SK-N-SH (cell line): ENCODE measurements at regions not wholly inside any gene's neighbourhood (a gene's known extent, or its start where the extent isn't known, plus 50 kb on each side); places are given as distances from the start of the nearest gene placed in this dataset.

Experiments
- CTCF ChIA-PET: fragments of 300-600, 350-600 bp; formaldehyde crosslinking; extraction: SDS; loops from one replicate; lab custom pipeline; 2021; lab: Yijun Ruan, JAX
- POLR2A ChIA-PET: fragments of 350-600 bp; sonication (Branson Sonifier 250); formaldehyde crosslinking; extraction: SDS; loops from one replicate; lab custom pipeline; 2020; ENCODE audit warnings: antibody characterized with exemption, inconsistent platforms; lab: Yijun Ruan, JAX
- DNase-seq: peaks from one replicate; pipeline ENCODE4 v3.0.0; 2012
- H2AFZ ChIP-seq: fragments of 200-600 bp; sonication (generic); 2 replicates; pipeline ENCODE4 v1.8.1; 2016; ENCODE audit warnings: antibody characterized with exemption, mild to moderate bottlenecking, low read depth
- H3F3A ChIP-seq: fragments of 200-600 bp; sonication (generic); replicated peaks from 2 replicates; pipeline ENCODE3; 2016; ENCODE audit warnings: antibody characterized with exemption, mild to moderate bottlenecking; ENCODE audit not compliant: insufficient read depth
- H3K27ac ChIP-seq, 2 experiments: fragments of 200-500 bp in 1 of 2; fragments of 200-600 bp in 1 of 2; sonication (Bioruptor generic) in 1 of 2; sonication (generic), shearing (Covaris generic) in 1 of 2; 2 replicates each; pipeline versions ENCODE4 v1.5.1 to v1.6.1; 2014 to 2016; ENCODE audit warnings: low read depth in 2 of 2, inconsistent platforms in 1 of 2, low read length in 1 of 2, mild to moderate bottlenecking in 1 of 2, mixed read lengths in 1 of 2
- H3K27me3 ChIP-seq: fragments of 200-600 bp; sonication (generic), shearing (Covaris generic); 2 replicates; pipeline ENCODE4 v1.6.1; 2016; ENCODE audit warnings: mixed run types; ENCODE audit not compliant: insufficient read depth
- H3K36me3 ChIP-seq, 2 experiments: fragments of 200-500 bp in 1 of 2; fragments of 200-600 bp in 1 of 2; sonication (Bioruptor generic) in 1 of 2; sonication (generic) in 1 of 2; replicated peaks in 1 of 2; 2 replicates each; pipeline versions ENCODE3 to v1.5.1; 2014 to 2016; ENCODE audit warnings: low read length in 1 of 2, mild to moderate bottlenecking in 1 of 2; ENCODE audit not compliant: insufficient read depth in 2 of 2, control insufficient read depth in 1 of 2
- H3K4me1 ChIP-seq, 2 experiments: fragments of 200-500 bp in 1 of 2; fragments of 200-600 bp in 1 of 2; sonication (Bioruptor generic) in 1 of 2; sonication (generic), shearing (Covaris generic) in 1 of 2; 2 replicates each; pipeline versions ENCODE4 v1.5.1 to v1.6.1; 2014 to 2016; ENCODE audit warnings: low read depth in 1 of 2, low read length in 1 of 2, mixed run types in 1 of 2; ENCODE audit not compliant: insufficient read depth in 2 of 2, control insufficient read depth in 1 of 2
- H3K4me2 ChIP-seq: fragments of 200-600 bp; sonication (generic), shearing (Covaris generic); 2 replicates; pipeline ENCODE4 v1.6.1; 2017; ENCODE audit warnings: mixed run types
- H3K4me3 ChIP-seq, 2 experiments: fragments of 200-500 bp in 1 of 2; fragments of 200-600 bp in 1 of 2; sonication (Bioruptor generic) in 1 of 2; sonication (generic), shearing (Covaris generic) in 1 of 2; 2 replicates each; pipeline versions ENCODE4 v1.5.1 to v1.8.1; 2014 to 2016; ENCODE audit warnings: low read depth in 2 of 2, inconsistent platforms in 1 of 2, low read length in 1 of 2, mild to moderate bottlenecking in 1 of 2, mixed read lengths in 1 of 2, moderate library complexity in 1 of 2
- H3K79me2 ChIP-seq: fragments of 200-600 bp; sonication (generic); 2 replicates; pipeline ENCODE4 v1.8.1; 2017; ENCODE audit warnings: mild to moderate bottlenecking; ENCODE audit not compliant: insufficient read depth
- H3K9ac ChIP-seq: fragments of 200-600 bp; sonication (generic); 2 replicates; pipeline ENCODE4 v1.6.1; 2017; ENCODE audit warnings: mixed run types
- H3K9me2 ChIP-seq: fragments of 200-600 bp; sonication (generic); 2 replicates; pipeline ENCODE4 v1.6.1; 2017; ENCODE audit warnings: mixed run types
- H3K9me3 ChIP-seq: fragments of 200-600 bp; sonication (generic); 2 replicates; pipeline ENCODE4 v1.6.1; 2017; ENCODE audit warnings: mixed run types, mild to moderate bottlenecking, moderate library complexity
- H4K20me1 ChIP-seq: fragments of 200-600 bp; sonication (generic); 2 replicates; pipeline ENCODE4 v1.6.1; 2017; ENCODE audit warnings: mild to moderate bottlenecking, mixed run types; ENCODE audit not compliant: insufficient read depth
- CHD2 ChIP-seq: fragments of 150-350 bp; IDR thresholded peaks from 2 replicates; pipeline ENCODE4 v1.6.1; 2018; ENCODE audit warnings: low read length; ENCODE audit not compliant: partially characterized antibody
- CTCF ChIP-seq: fragments of 200-600 bp; sonication (generic); IDR thresholded peaks from 2 replicates; pipeline ENCODE4 v1.6.1; 2017; ENCODE audit warnings: antibody characterized with exemption, mild to moderate bottlenecking, moderate library complexity
- EP300 ChIP-seq, 2 experiments: IDR thresholded peaks; 2 replicates each; pipeline versions ENCODE4 v1.4.0 to v1.6.1; 2012; ENCODE audit warnings: borderline replicate concordance in 1 of 2, low read depth in 1 of 2, low read length in 1 of 2
- FOXM1 ChIP-seq: IDR thresholded peaks from 2 replicates; pipeline ENCODE4 v1.4.0; 2012; ENCODE audit warnings: low read depth, mild to moderate bottlenecking
- GABPA ChIP-seq: IDR thresholded peaks from 2 replicates; pipeline ENCODE4 v1.4.0; 2012; ENCODE audit warnings: low read depth, mild to moderate bottlenecking
- GATA2 ChIP-seq: sonication (generic); formaldehyde crosslinking; IDR thresholded peaks from 2 replicates; pipeline ENCODE4 v1.5.0; 2020; ENCODE audit warnings: mild to moderate bottlenecking, missing genetic modification reagents
- JUND ChIP-seq: IDR thresholded peaks from 2 replicates; pipeline ENCODE4 v1.4.0; 2012
- MEF2A ChIP-seq: IDR thresholded peaks from 2 replicates; pipeline ENCODE4 v1.4.0; 2012; ENCODE audit warnings: low read depth, borderline replicate concordance
- MXI1 ChIP-seq: IDR thresholded peaks from 2 replicates; pipeline ENCODE4 v1.6.1; 2012; ENCODE audit warnings: mild to moderate bottlenecking, low read depth, low read length, improper control_type of control experiment
- NRF1 ChIP-seq: IDR thresholded peaks from 2 replicates; pipeline ENCODE4 v1.6.1; 2012; ENCODE audit warnings: low read depth, mild to moderate bottlenecking, low read length
- PBX3 ChIP-seq: IDR thresholded peaks from 2 replicates; pipeline ENCODE4; 2012
- POLR2AphosphoS5 ChIP-seq: IDR thresholded peaks from 2 replicates; pipeline ENCODE4 v1.6.1; 2012; ENCODE audit warnings: low read depth, low read length
- RAD21 ChIP-seq: IDR thresholded peaks from 2 replicates; pipeline ENCODE4 v1.6.1; 2012; ENCODE audit warnings: mild to moderate bottlenecking, low read length
- RCOR1 ChIP-seq: fragments of 150-350 bp; IDR thresholded peaks from 2 replicates; pipeline ENCODE4 v1.6.1; 2017; ENCODE audit warnings: antibody characterized with exemption, low read length
- RFX5 ChIP-seq: IDR thresholded peaks from 2 replicates; pipeline ENCODE4 v1.6.1; 2012; ENCODE audit warnings: mild to moderate bottlenecking, improper control_type of control experiment, low read length
- SIN3A ChIP-seq: IDR thresholded peaks from 2 replicates; pipeline ENCODE4 v1.6.1; 2012; ENCODE audit warnings: low read depth, mild to moderate bottlenecking, low read length, moderate library complexity, borderline replicate concordance
- TEAD4 ChIP-seq: IDR thresholded peaks from 2 replicates; pipeline ENCODE4 v1.4.0; 2012; ENCODE audit warnings: mild to moderate bottlenecking, borderline replicate concordance; ENCODE audit not compliant: insufficient read depth
- USF2 ChIP-seq: fragments of 150-350 bp; IDR thresholded peaks from 2 replicates; pipeline ENCODE4 v1.6.1; 2017; ENCODE audit warnings: antibody characterized with exemption, low read length, low read depth, borderline replicate concordance
- ZBTB33 ChIP-seq: IDR thresholded peaks from 2 replicates; pipeline ENCODE4 v1.4.0; 2012; ENCODE audit warnings: low read depth, borderline replicate concordance
- WGBS: methylation state at CpG from one replicate; pipeline ENCODE4 v1.1.6; 2017; ENCODE audit warnings: low lambda C conversion rate; 5-methylcytosine and 5-hydroxymethylcytosine counted together

GRCh38 chr12:83796531-83796930, 1109.8 kb downstream of the TMTC2 start:
- no peaks in the 10 kb centered on the region for H3K79me2 ChIP-seq
- H2AFZ ChIP-seq, result no peak overlapping the region
- H3F3A ChIP-seq, result no peaks in the 10 kb centered on the region
- H3K4me2 ChIP-seq, result no peak overlapping the region
- H3K27me3 ChIP-seq, result no peaks in the 10 kb centered on the region
- no peaks in the 10 kb centered on the region for H4K20me1 ChIP-seq
- TF ChIP-seq TEAD4 (no peak), PBX3 (no peak), RCOR1 (no peak), MXI1 (no peak), JUND (no peak), EP300 (IDR thresholded peaks at IDR 0.05; ENCODE audit: borderline replicate concordance in 1 of 2, low read depth in 1 of 2, low read length in 1 of 2) (no peak), SIN3A (no peak), FOXM1 (no peak), GATA2 (CRISPR knock-in tag) (no peak), CTCF (no peak), POLR2AphosphoS5 (no peak), ZBTB33 (no peak), MEF2A (no peak)
- TF ChIP-seq, all 33 proteins: peak for 0
- no peaks in the 10 kb centered on the region for H3K9me2 ChIP-seq
- 72% methylated on average over 3 of the region's 3 CpGs for WGBS
- H3K36me3 ChIP-seq, result no peaks in the 10 kb centered on the region
- ChIA-PET CTCF (no interaction called here), POLR2A (no interaction called here)
- no peak overlapping the region for H3K9ac ChIP-seq
- H3K9me3 ChIP-seq, result no peaks in the 10 kb centered on the region
- DNase-seq, result no peak
- H3K27ac ChIP-seq, result no peak overlapping the region
- no peak overlapping the region for H3K4me3 ChIP-seq
- no peaks in the 10 kb centered on the region for H3K4me1 ChIP-seq

GRCh38 chr12:83793616-83794015, 1106.9 kb downstream of the TMTC2 start:
- no peak for DNase-seq
- ChIA-PET CTCF (no interaction called here), POLR2A (no interaction called here)
- H4K20me1 ChIP-seq, result no peaks in the 10 kb centered on the region
- no peaks in the 10 kb centered on the region for H3K4me1 ChIP-seq
- H3K79me2 ChIP-seq, result no peaks in the 10 kb centered on the region
- no peaks in the 10 kb centered on the region for H3K36me3 ChIP-seq
- no peak overlapping the region for H3K9ac ChIP-seq
- H3K9me2 ChIP-seq, result no peaks in the 10 kb centered on the region
- no peak overlapping the region for H3K4me3 ChIP-seq
- no peak overlapping the region for H3K4me2 ChIP-seq
- no peaks in the 10 kb centered on the region for H3F3A ChIP-seq
- H3K27ac ChIP-seq, result no peak overlapping the region
- H2AFZ ChIP-seq, result no peak overlapping the region
- no peaks in the 10 kb centered on the region for H3K9me3 ChIP-seq
- no peaks in the 10 kb centered on the region for H3K27me3 ChIP-seq
- no peak for TF ChIP-seq USF2
- TF ChIP-seq SIN3A, result no peak
- no peak for TF ChIP-seq RAD21
- no peak for TF ChIP-seq MXI1
- no peak for TF ChIP-seq FOXM1
- no peak for TF ChIP-seq GATA2 (CRISPR knock-in tag)
- TF ChIP-seq RFX5, result no peak
- no peak for TF ChIP-seq NRF1
- TF ChIP-seq CTCF, result no peak
- TF ChIP-seq CHD2, result no peak
- no peak for TF ChIP-seq EP300 (IDR thresholded peaks at IDR 0.05; ENCODE audit: borderline replicate concordance in 1 of 2, low read depth in 1 of 2, low read length in 1 of 2)
- TF ChIP-seq GABPA, result no peak
